ENCODE measurements at regions not wholly inside any gene's neighbourhood (a gene's known extent, or its start where the extent isn't known, plus 50 kb on each side); places are given as distances from the start of the nearest gene placed in this dataset.
A peak's percentile ranks its signal among the peaks of the same experiment; 100 is the strongest.

DNA sequence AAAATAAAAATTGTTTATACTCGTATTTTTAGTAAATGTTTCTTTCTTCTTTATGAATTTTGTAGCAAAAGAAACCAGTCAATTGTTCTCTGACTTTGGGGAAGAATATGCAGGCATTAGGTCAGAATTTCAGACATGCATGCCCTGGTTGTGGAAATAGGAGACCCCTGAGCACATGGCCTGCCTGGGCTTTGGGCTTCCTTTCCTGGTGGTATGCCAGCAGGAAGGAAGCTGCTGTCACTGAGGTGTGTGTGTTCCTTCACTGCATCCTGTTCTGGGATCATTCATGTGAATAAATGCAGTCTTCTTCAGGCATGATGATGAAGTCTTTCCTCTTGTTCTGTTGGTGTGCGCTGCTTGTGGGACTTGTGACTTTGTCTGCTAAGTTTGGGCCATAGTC is 920.2 kb upstream of the VRK2 start:
- no peaks in the 10 kb centered on the region for H3K27me3 Mint-ChIP-seq (ENCODE audit: unreplicated experiment)
- peak overlapping the region; percentile 22 for H3K27ac Mint-ChIP-seq (ENCODE audit: unreplicated experiment)
- DNase-seq (ENCODE audit: low spot score) = peak; percentile 26
- peaks cover 4% of the 10 kb centered on the region for H3K4me1 Mint-ChIP-seq (ENCODE audit: unreplicated experiment)
- H3K36me3 Mint-ChIP-seq (ENCODE audit: low read depth, unreplicated experiment) = no peaks in the 10 kb centered on the region
- no peaks in the 10 kb centered on the region for H3K9me3 Mint-ChIP-seq (ENCODE audit: unreplicated experiment)
- H3K4me3 Mint-ChIP-seq (ENCODE audit: unreplicated experiment) = no peak overlapping the region
- TF ChIP-seq, protein P1, sequence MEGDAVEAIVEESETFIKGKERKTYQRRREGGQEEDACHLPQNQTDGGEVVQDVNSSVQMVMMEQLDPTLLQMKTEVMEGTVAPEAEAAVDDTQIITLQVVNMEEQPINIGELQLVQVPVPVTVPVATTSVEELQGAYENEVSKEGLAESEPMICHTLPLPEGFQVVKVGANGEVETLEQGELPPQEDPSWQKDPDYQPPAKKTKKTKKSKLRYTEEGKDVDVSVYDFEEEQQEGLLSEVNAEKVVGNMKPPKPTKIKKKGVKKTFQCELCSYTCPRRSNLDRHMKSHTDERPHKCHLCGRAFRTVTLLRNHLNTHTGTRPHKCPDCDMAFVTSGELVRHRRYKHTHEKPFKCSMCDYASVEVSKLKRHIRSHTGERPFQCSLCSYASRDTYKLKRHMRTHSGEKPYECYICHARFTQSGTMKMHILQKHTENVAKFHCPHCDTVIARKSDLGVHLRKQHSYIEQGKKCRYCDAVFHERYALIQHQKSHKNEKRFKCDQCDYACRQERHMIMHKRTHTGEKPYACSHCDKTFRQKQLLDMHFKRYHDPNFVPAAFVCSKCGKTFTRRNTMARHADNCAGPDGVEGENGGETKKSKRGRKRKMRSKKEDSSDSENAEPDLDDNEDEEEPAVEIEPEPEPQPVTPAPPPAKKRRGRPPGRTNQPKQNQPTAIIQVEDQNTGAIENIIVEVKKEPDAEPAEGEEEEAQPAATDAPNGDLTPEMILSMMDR (IDR thresholded peaks at IDR 0.05; ENCODE audit: unreplicated experiment) = no peak

DNA sequence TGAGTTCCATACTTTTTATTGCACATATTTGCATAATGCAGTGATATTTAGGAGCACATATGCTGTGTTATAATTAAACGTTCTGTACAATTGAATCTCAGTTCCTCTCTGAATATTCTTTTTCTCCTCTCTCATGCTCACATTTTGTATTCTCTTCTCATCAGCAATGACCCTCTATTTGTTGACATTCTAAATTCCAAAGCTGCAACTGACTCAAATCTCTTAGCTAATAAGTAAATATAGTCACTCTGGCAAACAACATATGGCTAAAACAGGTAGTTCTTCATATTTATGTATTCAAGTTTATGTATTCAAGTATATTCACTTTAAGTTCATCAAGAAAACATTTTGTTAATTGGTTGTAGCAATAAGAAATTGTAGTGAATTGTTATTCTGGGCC is 907.4 kb upstream of the VRK2 start:
- Mint-ChIP-seq H3K4me1 (ENCODE audit: unreplicated experiment) (no peaks in the 10 kb centered on the region), H3K4me3 (ENCODE audit: unreplicated experiment) (no peak overlapping the region), H3K27ac (ENCODE audit: unreplicated experiment) (no peak overlapping the region), H3K27me3 (ENCODE audit: unreplicated experiment) (no peaks in the 10 kb centered on the region), H3K36me3 (ENCODE audit: low read depth, unreplicated experiment) (no peaks in the 10 kb centered on the region), H3K9me3 (ENCODE audit: unreplicated experiment) (no peaks in the 10 kb centered on the region)
- DNase-seq (ENCODE audit: low spot score) = no peak
- TF ChIP-seq, protein P1 (IDR thresholded peaks at IDR 0.05; ENCODE audit: unreplicated experiment) = no peak

DNA sequence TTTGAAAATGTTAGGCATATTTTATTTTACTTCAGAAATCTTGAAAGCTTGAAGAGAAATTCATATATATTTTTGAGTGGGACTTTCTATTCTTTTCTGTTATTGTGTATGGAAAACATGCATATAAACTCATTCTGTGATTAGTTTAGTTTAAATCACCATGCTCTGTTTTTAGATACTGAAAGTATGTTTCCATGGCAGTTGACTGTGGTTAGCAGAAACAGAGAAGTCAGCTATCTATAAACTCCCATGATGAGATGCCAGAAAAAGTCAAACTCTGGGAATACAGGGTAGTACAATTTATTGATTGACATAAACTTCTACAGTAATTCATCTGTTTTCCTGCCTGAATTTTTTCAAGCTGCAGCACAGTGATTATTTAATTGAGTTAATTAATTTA is 905.3 kb upstream of the VRK2 start:
- no peaks in the 10 kb centered on the region for H3K4me1 Mint-ChIP-seq (ENCODE audit: unreplicated experiment)
- no peak overlapping the region for H3K27ac Mint-ChIP-seq (ENCODE audit: unreplicated experiment)
- H3K4me3 Mint-ChIP-seq (ENCODE audit: unreplicated experiment) = no peak overlapping the region
- no peaks in the 10 kb centered on the region for H3K9me3 Mint-ChIP-seq (ENCODE audit: unreplicated experiment)
- H3K27me3 Mint-ChIP-seq (ENCODE audit: unreplicated experiment) = peaks cover 2% of the 10 kb centered on the region
- no peaks in the 10 kb centered on the region for H3K36me3 Mint-ChIP-seq (ENCODE audit: low read depth, unreplicated experiment)
- DNase-seq (ENCODE audit: low spot score) = no peak
- TF ChIP-seq, protein P1 (IDR thresholded peaks at IDR 0.05; ENCODE audit: unreplicated experiment) = no peak

DNA sequence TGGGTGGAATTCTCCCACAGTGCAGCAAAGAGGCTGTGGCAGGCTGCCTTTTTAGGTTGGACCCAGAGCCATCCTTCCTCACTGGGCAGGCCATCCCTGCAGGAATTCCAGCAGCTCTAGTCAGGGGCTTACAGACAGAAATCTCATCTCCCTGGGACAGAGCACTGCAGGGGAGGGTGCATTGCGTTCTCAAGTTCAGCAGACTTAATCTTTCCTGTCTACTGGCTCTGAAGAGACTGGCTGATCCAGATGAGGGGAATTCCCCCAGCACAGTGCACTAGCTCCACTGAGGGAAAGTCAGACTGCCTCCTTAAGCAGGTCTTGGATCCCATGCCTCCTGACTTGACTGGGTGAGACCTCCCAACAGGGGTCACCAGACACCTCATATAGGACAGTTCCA is 899.7 kb upstream of the VRK2 start:
- peaks cover 2% of the 10 kb centered on the region for H3K27me3 Mint-ChIP-seq (ENCODE audit: unreplicated experiment)
- DNase-seq (ENCODE audit: low spot score) = no peak
- no peaks in the 10 kb centered on the region for H3K36me3 Mint-ChIP-seq (ENCODE audit: low read depth, unreplicated experiment)
- TF ChIP-seq, protein P1 (IDR thresholded peaks at IDR 0.05; ENCODE audit: unreplicated experiment) = no peak
- H3K4me3 Mint-ChIP-seq (ENCODE audit: unreplicated experiment) = no peak overlapping the region
- H3K9me3 Mint-ChIP-seq (ENCODE audit: unreplicated experiment) = no peaks in the 10 kb centered on the region
- H3K4me1 Mint-ChIP-seq (ENCODE audit: unreplicated experiment) = no peaks in the 10 kb centered on the region
- no peak overlapping the region for H3K27ac Mint-ChIP-seq (ENCODE audit: unreplicated experiment)

DNA sequence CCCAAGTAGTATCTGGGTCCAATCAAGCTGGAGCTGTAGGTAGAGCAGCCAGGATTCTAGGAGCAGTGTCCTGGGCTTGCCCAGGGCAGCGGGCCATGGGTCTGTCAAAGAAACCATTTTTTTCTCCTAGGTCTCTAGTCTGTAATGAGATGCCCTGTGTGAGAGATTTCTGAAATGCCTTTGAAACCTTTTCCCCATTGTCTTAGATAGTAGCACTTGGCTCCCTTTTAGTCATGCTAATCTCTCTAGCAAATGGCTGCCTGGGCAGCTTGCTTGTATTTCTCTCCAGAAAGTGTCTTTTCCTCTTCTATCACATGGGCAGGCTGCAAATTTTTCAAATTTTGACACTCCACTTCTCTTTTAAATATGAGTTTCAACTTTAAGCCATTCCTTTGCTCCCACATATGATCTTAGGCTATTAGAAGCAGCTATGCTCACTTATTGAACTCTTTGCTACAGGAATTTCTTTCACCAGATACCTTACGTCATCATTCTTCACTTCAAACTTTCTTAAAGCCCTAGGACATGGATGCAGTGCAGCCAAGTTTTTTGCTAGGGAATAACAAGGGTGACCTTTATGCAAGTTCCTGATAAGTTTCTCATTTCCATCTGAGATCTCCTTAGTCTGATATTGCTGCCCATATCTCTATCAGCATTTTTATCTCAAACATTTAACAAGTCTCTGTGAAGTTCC is 890.2 kb upstream of the VRK2 start:
- Mint-ChIP-seq H3K27ac (ENCODE audit: unreplicated experiment) (no peak overlapping the region), H3K27me3 (ENCODE audit: unreplicated experiment) (no peaks in the 10 kb centered on the region), H3K9me3 (ENCODE audit: unreplicated experiment) (no peaks in the 10 kb centered on the region), H3K4me3 (ENCODE audit: unreplicated experiment) (no peak overlapping the region), H3K36me3 (ENCODE audit: low read depth, unreplicated experiment) (no peaks in the 10 kb centered on the region), H3K4me1 (ENCODE audit: unreplicated experiment) (no peaks in the 10 kb centered on the region)
- DNase-seq (ENCODE audit: low spot score) = no peak
- TF ChIP-seq, protein P1 (IDR thresholded peaks at IDR 0.05; ENCODE audit: unreplicated experiment) = no peak
